Fibroblast of lung (primary cell): ENCODE measurements at regions not wholly inside any gene's neighbourhood (a gene's known extent, or its start where the extent isn't known, plus 50 kb on each side); places are given as distances from the start of the nearest gene placed in this dataset.

Source experiments
- DNase-seq, 2 donors: peaks; one replicate each; pipeline versions ENCODE4 v3.0.0 to v3.0.0-alpha.2; 2010; ENCODE audit warnings: low read depth in 2 of 2
- H2AFZ ChIP-seq: 2 replicates; pipeline ENCODE4 v1.5.1; 2012; ENCODE audit warnings: low read length, control low read depth, inconsistent platforms
- H3K27ac ChIP-seq: 2 replicates; pipeline ENCODE4 v1.5.1; 2011; ENCODE audit warnings: low read length, control low read depth; ENCODE audit not compliant: insufficient read depth
- H3K27me3 ChIP-seq: 2 replicates; pipeline ENCODE4 v1.5.1; 2011; ENCODE audit warnings: mild to moderate bottlenecking, low read length; ENCODE audit not compliant: control insufficient read depth, insufficient read depth
- H3K36me3 ChIP-seq: 2 replicates; pipeline ENCODE4 v1.5.1; 2011; ENCODE audit warnings: low read length; ENCODE audit not compliant: control insufficient read depth, insufficient read depth
- H3K4me1 ChIP-seq: 2 replicates; pipeline ENCODE4 v1.5.1; 2011; ENCODE audit warnings: low read length; ENCODE audit not compliant: control insufficient read depth, insufficient read depth; ENCODE audit errors: extremely low read depth
- H3K4me2 ChIP-seq: 2 replicates; pipeline ENCODE4 v1.5.1; 2011; ENCODE audit warnings: low read length, control low read depth; ENCODE audit not compliant: insufficient read depth; ENCODE audit errors: extremely low read depth
- H3K4me3 ChIP-seq, 4 experiments: fragments of 200-600 bp in 1 of 4; sonication (generic) in 1 of 4; replicated peaks in 1 of 4; 2 replicates each; pipeline ENCODE4 v1.5.1; 2011 to 2016; ENCODE audit warnings: low read length in 4 of 4, low read depth in 3 of 4, mild to moderate bottlenecking in 3 of 4, control low read depth in 2 of 4, inconsistent platforms in 1 of 4, mixed read lengths in 1 of 4; ENCODE audit not compliant: insufficient read depth in 1 of 4; ENCODE audit errors: control extremely low read depth in 1 of 4
- H3K79me2 ChIP-seq: 2 replicates; pipeline ENCODE4 v1.5.1; 2012; ENCODE audit warnings: mild to moderate bottlenecking, low read length, inconsistent platforms; ENCODE audit not compliant: control insufficient read depth, insufficient read depth
- H3K9ac ChIP-seq: 2 replicates; pipeline ENCODE4 v1.5.1; 2011; ENCODE audit warnings: mild to moderate bottlenecking, low read length, control low read depth; ENCODE audit not compliant: insufficient read depth
- H3K9me3 ChIP-seq: 2 replicates; pipeline ENCODE4 v1.5.1; 2012; ENCODE audit warnings: low read depth, low read length; ENCODE audit not compliant: control insufficient read depth, insufficient read depth
- H4K20me1 ChIP-seq: 2 replicates; pipeline ENCODE4 v1.5.1; 2011; ENCODE audit warnings: low read length; ENCODE audit not compliant: control insufficient read depth, insufficient read depth; ENCODE audit errors: extremely low read depth
- EZH2 ChIP-seq: IDR thresholded peaks from 2 replicates; pipeline ENCODE4 v1.5.1; 2012; ENCODE audit warnings: low read length, control low read depth, mild to moderate bottlenecking; ENCODE audit errors: missing control alignments
- TF ChIP-seq, protein P1 (sequence below), 2 donors: IDR thresholded peaks in 1 of 2; conservative IDR thresholded peaks in 1 of 2; 1 replicate in 1 of 2; 2 replicates in 1 of 2; pipeline ENCODE4 v1.5.1; 2011 to 2012; ENCODE audit warnings: low read length in 2 of 2, control low read depth in 1 of 2, inconsistent platforms in 1 of 2, low read depth in 1 of 2, mild to moderate bottlenecking in 1 of 2

DNA sequence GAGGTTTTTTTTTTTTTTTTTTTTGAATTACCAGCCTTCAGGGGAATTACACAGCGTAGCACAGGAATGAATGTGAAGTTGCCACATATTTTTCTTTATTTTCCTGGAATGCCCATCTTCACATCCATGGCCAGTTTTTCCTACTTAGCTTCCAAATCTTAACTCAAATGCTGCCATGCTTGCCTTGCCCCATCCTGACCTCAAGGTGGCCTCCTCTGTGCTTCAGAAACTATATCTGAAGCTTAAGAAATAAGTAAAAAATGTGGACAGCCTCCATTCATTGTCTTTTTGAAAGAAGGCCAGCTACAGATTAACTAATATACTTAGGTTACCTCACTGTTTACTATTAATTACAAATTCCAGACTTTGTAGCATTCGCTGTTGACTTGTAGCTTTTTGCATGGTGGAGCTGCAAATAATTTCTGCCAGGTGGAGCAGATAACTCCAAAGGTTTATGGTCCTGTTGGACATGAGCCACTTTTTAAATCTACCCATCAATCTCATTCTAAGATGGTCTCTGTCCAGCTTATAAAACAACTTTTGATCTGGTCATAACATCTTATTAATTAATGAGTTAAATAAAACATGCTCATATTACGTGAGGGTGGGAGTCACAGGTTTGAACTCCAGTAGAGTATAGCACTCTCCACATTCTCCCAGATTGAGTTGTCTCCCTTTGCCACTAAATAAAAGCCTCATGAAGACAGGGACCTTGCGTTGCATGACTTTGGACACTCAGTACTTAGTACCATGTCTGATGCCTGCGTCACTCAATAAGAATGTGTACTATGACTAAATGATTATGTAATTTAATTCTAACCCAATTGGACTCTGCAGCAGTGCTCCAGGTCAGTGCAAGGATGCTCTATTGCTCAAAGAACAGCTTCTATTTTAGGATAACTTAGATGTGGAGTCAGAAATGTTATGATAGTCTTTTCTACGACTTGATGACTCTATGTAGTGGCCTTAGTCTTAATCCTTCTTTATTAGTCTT is 678.6 kb upstream of the CITED2 start:
- H3K27me3 ChIP-seq = no peaks in the 10 kb centered on the region
- peaks cover 8% of the 10 kb centered on the region for H3K4me1 ChIP-seq
- no peak for TF ChIP-seq EZH2
- TF ChIP-seq, protein P1, sequence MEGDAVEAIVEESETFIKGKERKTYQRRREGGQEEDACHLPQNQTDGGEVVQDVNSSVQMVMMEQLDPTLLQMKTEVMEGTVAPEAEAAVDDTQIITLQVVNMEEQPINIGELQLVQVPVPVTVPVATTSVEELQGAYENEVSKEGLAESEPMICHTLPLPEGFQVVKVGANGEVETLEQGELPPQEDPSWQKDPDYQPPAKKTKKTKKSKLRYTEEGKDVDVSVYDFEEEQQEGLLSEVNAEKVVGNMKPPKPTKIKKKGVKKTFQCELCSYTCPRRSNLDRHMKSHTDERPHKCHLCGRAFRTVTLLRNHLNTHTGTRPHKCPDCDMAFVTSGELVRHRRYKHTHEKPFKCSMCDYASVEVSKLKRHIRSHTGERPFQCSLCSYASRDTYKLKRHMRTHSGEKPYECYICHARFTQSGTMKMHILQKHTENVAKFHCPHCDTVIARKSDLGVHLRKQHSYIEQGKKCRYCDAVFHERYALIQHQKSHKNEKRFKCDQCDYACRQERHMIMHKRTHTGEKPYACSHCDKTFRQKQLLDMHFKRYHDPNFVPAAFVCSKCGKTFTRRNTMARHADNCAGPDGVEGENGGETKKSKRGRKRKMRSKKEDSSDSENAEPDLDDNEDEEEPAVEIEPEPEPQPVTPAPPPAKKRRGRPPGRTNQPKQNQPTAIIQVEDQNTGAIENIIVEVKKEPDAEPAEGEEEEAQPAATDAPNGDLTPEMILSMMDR (conservative IDR thresholded peaks at IDR 0.05 in 1 of 2, IDR thresholded peaks at IDR 0.05 in 1 of 2; ENCODE audit: low read depth in 1 of 2, low read length in 2 of 2) = peak; percentile 36 to 44
- H3K4me3 ChIP-seq = no peak overlapping the region
- no peak overlapping the region for H2AFZ ChIP-seq
- H4K20me1 ChIP-seq = no peaks in the 10 kb centered on the region
- H3K79me2 ChIP-seq = no peaks in the 10 kb centered on the region
- DNase-seq = peak; percentile 46 to 55
- H3K9ac ChIP-seq = no peak overlapping the region
- no peaks in the 10 kb centered on the region for H3K9me3 ChIP-seq
- H3K4me2 ChIP-seq = no peak overlapping the region
- peak overlapping the region; percentile 80 for H3K27ac ChIP-seq
- no peaks in the 10 kb centered on the region for H3K36me3 ChIP-seq

DNA sequence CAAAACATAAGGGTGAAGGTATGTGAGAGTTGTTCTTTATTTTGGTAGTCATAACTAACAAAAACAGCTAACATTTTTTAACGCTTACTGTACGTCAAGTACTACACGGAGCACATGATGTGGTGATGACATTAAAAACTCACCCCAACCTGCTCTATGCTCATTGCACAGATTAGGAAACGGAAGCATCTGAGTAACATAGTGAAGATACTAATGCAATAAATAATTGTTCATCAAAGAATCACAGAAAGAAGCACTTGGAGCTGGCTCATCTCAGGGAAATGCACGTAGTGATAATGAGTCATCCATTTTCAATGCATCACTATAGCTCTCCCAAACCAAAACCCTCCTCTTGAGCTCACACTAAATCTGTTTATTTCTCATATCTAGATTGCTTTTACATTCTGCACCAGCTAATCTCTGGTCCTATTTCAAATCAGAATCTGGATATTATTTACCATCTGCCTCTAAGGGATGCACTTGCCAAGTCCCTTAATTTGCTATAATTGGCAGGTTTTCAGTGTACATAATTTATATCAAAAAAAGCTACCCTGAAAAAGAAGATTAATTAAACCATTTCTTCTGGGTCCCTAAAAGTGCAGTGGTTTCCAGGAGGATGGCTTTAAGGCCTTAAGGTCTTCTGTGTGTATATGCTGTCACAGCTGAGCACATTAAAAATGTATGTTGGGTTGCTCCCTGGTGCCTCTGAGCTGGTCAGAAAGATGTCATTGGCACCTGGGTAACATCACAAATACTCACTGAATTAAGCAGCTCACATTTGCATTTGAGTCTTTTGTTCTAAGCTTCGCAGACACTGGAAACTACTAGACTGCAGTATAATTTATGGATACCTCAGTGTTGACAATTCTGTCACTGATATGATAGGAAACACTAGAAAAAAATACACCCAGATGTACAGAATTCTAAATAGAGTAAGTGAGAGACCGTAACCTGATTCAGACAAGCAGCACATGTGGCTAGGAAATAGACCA is 677.4 kb upstream of the CITED2 start:
- H3K4me1 ChIP-seq = peaks cover 8% of the 10 kb centered on the region
- H3K4me3 ChIP-seq = no peak overlapping the region
- no peaks in the 10 kb centered on the region for H3K36me3 ChIP-seq
- H2AFZ ChIP-seq = no peak overlapping the region
- TF ChIP-seq, protein P1 (conservative IDR thresholded peaks at IDR 0.05 in 1 of 2, IDR thresholded peaks at IDR 0.05 in 1 of 2; ENCODE audit: low read depth in 1 of 2, low read length in 2 of 2) = no peak
- TF ChIP-seq EZH2 = no peak
- H3K27me3 ChIP-seq = no peaks in the 10 kb centered on the region
- peak; percentile 90 to 99 for DNase-seq
- H3K27ac ChIP-seq = peak overlapping the region; percentile 80
- no peaks in the 10 kb centered on the region for H4K20me1 ChIP-seq
- H3K9me3 ChIP-seq = no peaks in the 10 kb centered on the region
- no peak overlapping the region for H3K4me2 ChIP-seq
- H3K79me2 ChIP-seq = no peaks in the 10 kb centered on the region
- no peak overlapping the region for H3K9ac ChIP-seq
